ENCODE measurements at regions not wholly inside any gene's neighbourhood (a gene's known extent, or its start where the extent isn't known, plus 50 kb on each side); places are given as distances from the start of the nearest gene placed in this dataset.

DNA sequence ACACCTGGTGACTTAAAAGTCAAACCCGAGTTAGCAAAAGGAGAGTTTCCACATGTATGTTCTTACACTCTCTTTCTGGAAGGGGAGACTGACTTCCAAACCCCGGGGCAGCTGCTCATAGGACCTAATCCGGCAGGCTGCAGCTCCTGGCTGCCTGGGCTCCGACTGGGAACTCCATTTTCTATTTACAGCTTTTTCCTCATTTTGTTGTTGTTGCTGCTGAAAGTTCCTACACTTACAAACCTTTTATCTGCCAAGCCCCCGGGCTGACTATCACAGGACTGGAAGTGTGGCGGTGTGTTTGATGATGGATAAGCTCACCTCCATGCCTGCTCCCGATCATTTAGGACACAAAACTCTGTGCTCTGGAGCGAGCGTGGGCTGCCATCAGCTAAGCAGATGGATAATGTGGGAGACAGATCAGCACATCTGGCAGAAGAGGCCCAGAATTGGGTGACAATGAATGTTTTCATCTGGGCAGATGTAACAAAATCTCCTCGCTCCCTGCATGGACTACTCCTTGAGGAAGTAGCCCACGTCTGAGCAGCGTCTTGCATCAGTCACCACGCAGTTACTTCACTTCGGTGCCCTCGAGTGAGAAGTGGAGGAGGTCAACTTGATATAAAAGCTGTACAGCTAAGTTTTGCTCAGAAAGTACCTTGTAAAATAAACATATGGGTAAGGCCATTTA is 114.4 kb upstream of the COPS8 start:
- DNase-seq (ENCODE audit: low read depth in 2 of 2) = no peak

DNA sequence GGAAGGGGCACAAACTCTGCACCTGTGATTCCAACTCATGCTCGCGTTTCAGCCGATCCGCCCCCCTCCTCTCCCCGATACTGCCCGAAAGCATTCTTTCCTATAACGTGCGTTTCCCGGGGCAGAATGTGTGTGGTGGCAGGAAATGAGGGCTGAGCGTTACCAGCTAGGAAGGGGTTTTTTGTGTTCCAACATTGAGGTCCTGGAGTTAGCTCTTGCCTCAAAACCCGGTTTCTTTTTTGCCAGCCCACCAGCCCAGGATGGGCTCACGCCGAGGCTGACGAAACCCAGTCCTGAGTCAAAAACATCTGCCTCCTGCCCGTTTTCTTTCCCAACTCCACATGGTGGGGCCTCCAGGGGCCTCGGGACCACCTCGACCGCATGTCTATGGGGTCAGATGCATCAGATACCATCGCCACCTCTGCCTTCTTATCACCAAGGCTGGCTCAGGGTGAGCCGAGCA is 113.7 kb upstream of the COPS8 start:
- no peak for DNase-seq (ENCODE audit: low read depth in 2 of 2)

DNA sequence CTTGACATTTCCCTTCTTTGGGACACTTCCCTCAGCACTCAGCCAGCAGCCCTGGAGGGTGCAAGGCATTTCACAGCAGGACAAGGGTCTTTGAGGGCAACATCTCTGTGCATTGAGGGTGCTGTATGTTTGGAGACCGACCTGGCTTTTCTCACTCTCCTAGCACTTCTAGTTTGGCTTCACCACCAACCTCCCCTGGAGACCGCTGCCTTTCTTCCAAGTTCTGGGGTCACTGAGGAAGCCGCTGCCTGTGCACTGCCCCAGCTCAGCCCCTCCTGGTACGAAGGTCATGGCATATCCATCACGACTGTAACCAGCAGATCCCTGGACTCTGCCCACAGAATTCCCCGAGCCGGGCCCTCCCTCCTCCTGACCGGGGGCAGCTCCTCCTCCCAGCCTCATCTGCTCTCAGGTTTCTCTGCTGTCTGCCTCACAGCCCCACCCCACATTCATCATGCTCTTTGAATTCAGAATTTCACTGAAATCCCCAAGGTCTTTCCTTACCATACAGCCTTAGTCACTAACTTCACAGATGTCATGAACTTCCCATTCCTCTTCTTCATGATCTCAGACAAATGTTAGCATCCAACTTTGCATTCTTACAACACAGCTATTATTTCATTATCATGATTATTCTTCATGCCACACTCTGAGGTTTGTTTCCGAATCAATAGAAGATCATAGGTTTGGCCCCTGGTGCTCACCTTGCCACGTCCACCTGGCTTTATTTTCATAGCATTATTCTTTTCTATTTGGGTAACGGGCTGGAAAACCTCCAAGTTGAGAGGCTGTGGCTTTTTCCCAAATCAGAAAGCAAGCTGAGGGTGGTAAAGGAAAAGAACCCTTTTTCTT is 113.0 kb upstream of the COPS8 start:
- DNase-seq (ENCODE audit: low read depth in 2 of 2) = no peak

DNA sequence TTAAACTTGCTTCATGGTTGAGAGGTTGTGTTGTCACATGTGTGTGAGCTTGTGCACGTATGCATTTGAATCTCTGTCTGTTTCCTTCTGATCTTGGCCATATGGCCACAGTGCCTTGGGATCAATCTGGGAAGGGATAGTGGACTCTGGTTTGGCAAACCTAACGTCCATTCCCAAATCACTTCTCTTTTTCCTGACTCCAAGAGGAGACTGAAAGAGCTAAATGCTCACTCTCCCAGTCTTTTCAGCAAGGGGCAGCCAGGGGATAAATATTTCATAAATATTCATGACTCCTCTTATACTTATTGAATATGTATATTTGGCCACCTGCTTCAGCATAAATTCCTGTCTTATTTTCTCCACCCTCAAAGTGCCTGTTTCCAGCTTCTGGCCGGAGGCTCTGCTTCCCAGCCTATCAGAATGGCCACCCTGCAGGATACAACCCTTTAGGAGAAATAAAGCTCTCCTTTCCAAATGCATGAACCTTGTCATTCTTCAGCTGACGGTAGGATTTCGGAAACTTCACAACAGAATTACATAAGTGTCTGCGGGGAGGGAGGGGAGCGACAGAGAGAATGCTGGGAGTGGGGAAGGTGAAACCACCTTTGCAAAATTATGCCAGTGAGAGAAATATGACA is 112.2 kb upstream of the COPS8 start:
- no peak for DNase-seq (ENCODE audit: low read depth in 2 of 2)

DNA sequence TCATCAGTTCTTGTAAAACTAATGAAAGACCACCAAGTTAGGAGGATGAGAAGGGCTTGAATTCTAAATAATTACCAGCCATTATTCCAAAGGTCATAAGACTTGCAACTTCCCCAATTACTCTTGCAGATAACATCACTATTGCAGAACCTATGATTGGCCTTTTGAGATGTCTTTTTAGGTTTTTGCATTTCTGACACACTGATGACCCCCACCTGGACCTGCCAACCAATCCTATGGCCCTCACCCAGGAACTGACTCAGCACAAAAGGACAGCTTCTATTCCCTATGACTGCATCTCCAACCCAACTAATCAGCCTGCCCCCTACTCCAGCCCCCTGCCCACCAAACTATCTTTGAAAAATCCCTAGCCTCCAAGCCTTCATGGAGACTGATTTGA is 111.5 kb upstream of the COPS8 start:
- DNase-seq (ENCODE audit: low read depth in 2 of 2) = no peak

DNA sequence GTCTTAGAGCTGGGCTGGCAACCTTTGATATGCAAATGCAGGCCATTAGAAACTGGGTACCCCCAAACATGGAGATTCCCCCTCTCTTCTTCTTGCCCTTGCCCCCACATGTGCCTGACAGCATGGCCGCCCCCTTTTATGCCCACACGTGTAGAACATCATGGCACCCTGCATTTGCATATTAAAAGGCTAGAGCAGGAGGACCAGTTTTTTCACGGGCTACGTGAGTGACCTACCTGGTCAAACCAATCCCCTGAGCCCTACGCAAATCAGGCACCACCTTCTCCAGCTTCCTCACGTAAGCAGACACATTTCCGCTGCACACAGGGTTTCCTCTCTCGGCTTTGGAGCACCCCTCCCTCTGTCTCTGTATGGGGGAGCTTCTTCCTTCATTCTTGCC is 110.9 kb upstream of the COPS8 start:
- no peak for DNase-seq (ENCODE audit: low read depth in 2 of 2)

DNA sequence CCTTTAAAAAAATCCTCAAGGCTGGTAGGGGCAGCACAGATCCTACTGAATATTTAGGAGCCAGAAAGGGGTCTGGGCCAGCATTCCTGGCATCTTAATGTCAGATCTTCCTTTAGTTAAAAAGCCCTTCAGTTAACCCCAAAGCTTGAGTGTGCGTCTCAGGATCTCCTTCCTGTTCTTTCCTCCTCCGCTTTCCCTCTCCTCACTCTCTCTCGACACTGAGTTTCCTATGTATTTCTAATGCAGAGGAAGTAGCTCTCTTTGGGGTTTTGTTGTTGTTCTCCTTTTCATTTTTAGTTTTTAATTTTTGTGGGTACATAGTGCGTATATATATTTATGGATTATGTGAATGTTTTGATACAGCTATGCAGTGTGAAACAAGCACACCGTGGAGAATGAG is 109.9 kb upstream of the COPS8 start:
- DNase-seq (ENCODE audit: low read depth in 2 of 2) = no peak

DNA sequence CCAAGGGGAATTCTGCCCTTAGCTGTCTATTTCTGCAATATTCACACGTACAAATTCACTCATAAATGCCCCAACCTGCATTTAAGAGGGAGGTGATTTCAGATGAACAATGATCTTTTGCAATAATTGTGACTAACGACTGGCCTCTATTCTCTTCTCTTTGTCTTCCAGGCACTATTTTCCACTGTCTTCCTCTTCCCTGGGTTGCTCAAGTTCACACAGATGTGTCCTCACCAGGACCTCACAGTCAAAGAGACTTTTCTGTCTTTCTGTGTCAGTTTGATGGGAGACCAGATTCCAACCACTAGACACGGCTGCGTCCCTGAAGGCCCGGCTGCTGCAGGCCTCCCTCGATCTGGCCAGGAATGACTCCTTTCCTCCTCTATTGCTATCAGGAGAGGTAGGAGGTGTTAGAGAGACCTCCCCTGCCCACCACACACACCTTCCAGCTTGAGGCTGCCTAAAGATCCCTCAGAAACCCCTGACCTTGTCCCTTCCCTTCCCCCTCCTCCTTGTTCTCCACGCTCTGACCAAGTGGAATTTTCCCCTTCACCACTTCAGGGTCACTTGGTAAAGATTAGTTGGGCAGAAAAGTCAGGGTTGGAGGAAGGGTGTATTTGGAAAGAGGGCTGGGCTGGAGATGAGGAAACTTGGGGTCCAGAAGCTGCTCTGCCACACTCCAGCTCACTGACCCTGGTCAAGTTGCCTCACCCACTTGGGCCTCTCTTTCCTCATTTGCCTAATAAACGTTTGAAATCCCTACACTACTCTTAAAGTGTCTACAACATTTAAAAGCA is 109.2 kb upstream of the COPS8 start:
- DNase-seq (ENCODE audit: low read depth in 2 of 2) = no peak

DNA sequence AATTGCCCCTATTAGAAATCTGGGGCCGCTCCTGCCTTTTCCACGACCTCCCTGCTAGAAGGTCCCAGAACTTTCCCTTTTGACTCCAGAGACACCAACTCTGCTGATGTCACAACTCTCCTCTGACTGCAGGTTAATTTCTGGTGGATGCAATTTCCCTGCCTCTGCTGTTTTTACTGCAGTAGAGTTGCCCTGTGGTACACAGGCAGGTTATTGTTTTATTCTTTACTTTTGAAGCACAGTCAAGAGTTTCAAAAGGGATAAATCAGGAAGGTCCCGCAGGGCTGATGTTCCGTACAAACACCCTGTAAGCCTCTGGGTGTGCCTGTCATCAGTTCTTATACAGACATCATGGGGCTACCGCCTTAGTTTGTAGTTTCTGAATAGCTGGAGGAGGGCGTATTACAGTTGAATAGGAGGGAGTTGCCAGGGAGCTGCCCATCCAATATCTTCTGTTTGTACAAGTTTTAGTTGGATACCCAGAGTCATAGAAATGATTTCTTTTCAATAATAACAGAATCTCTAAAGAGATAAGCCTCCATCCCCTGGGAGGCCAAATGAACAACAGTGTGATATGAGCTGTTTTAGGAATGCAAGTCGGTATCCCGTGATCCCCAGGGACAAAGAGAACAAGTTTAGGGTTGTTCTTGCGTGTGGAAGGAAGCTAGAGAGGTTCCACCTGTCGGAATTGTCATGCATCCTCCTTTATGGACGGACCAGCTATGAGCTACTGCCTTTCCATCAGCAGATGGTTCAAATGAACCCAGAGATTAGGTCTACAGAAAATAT is 108.4 kb upstream of the COPS8 start:
- DNase-seq (ENCODE audit: low read depth in 2 of 2) = no peak

DNA sequence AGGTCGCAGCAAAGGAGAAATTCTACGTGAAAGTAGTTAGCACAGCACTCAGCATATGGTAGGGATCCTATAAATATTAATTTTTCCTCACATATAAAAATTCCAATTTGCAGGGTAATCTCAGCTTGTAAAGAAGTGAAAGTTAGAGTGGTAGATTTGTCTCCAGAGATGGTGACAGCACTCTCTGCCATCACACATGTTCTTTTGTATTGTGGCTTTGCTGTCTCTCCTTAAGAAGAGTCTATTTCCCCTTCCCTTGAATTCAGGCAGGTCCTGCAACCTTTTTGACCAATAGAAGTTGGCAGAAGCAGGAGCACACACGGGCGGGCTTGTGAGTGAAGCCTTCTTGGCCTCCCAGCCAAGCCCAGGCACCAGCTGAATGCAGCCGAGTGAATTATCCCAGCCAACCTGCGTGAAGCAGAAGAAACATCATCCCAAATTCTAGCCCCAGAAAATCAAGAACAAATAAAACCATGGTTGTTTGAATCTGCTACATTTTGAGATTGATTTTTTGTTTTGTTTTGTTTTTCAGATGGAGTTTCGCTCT is 107.8 kb upstream of the COPS8 start:
- DNase-seq (ENCODE audit: low read depth in 2 of 2) = no peak

DNA sequence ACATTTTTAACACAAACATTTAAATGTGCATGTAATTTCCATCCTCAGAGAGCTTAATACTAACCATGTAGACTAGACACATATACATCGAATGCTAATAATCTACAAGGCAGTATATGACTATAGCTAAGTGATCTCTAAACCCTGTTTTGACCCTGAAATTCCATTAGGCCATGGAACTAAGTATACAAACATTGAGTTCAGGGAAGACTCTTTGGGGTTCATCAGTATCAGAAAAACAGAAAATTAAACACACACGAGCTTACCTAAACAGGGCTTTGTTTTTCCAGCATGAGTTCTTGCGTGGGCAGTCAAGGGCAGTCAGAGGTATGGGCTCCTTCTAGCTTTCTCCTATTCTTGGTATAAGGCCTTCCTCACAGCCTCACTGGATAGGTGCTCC is 106.0 kb upstream of the COPS8 start:
- no peak for DNase-seq (ENCODE audit: low read depth in 2 of 2)

DNA sequence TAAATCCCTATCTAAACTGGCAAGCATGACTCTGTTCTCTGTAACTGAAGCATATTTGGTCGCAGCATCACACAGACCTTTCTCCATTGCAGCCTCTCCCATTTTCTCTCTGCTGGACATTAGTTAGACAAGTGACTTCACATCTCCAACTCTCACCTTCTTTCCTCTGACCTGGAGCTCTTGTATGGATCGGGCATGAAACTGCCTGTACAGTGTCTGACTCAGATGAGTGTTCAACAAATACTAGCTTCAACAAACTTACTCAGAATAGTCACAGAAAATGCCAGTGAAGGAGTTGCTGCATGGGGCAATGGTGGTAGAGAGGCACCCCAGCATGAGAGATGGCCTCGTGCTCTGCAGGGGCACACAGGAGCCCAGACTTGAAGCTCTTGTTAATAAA is 104.7 kb upstream of the COPS8 start:
- no peak for DNase-seq (ENCODE audit: low read depth in 2 of 2)

DNA sequence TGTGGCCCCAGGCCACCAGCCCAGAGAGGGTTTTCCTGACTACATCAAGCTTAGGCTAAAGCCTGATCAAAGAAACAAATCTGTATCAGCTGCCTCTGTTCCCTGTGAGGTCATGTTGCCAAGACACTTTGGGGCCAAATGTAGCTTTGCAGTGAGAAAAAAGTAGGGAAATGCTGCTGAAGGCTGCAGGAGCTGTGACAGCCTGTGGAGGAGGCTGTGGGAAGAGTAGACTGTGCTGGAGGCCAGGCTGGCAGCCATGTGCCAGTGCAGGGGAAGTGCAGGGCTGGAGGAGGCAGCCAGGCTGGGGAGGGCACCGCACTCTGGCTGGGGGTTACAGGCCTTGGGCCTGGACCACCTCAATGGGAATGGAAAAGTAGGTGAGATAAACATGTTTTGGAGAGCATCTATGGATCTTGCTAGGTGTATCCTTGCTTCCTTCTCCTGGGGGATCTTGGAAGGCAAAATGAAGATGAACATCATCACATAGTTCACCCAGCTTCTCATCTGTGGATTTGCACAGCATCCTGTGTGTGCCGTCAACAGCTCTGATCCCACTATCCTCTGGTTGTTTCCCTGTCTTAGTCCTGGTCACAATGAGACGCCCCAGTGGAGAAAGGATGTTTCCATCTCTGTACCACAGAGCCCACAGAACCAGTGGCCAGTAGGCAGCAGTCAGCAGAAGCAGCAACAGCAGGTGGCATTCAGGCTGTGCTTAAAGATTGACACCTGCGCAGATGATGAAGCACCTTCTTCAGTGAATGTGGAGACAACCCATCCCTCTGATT is 103.8 kb upstream of the COPS8 start:
- no peak for DNase-seq (ENCODE audit: low read depth in 2 of 2)

DNA sequence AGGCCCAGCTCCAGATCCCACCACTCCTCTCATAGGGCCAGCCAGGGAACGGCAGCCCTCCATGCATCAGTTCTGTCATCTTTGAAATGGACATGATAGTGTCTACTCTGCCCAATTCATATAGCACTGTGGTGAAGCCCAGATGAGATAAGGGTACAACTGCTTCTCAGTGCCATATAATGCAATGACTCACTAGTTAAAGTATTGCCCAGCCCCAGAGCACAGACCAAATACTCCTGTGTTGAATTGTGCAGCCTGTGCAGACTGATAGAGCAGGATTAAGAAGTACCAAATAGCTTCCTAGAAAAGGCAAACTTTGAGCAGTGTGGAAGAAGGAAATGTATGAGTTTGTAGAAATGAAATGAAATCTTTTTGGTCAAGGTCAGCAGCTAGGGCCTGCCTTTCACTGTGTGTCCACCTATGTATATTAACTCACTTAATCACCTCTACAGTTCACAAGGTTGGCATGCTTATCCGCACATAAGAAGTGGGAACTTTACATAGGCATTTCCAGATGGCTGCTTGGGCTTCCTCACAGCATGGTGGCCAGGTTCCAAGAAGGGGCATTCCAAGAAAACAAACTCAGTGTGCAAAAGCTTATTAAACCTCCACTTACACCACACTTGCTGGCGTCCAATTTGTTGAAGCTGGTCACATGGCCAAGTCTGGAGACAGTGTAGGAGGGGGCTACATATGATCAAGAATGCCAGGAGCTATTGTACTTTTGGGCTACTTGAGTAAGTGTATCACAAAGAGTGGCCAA is 102.8 kb upstream of the COPS8 start:
- DNase-seq (ENCODE audit: low read depth in 2 of 2) = no peak

DNA sequence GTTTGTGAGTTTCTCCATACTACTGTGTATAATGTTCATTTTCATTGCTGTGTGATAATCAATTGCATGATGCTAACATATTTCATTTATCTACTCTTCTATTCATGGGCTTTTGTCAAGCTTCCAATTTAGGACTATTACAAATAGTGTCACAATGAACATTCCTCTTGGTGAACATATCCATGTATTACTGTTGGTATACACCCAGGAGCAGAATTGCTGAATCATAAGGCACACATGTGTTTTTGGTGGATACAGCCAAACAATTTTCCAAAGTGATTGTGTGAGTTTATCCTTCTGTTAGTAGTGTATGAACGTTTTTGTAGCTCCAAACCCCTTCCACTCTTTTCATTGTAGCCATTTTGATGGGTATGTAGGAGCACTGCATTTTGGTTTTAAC is 101.6 kb upstream of the COPS8 start:
- no peak for DNase-seq (ENCODE audit: low read depth in 2 of 2)

DNA sequence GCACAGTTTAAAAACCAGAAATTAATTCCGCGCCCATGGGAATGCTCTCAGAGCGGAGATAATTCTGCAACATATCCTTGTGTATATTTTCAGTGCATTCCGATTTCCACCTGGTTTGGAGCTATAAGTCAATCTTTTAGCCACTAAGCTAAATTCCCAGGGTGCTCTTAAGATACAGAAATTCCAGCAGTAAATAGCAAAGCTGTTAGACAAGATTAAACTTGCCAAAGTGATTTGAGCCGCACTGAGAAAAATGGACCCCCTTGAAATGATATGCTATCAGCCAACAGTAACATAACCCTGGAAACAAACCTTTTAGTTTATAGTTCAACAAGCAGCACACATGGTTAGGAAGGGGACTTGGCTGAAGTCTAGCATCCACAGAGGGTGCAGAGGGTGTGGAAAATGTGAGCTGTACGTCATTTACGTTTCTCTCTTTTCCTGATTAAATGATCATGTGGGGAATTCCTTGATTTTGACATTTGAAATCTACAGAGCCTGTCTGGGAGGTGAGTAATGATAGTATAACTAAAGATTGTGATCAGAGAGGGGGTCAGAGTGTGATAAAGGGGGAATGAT is 99.8 kb upstream of the COPS8 start:
- no peak for DNase-seq (ENCODE audit: low read depth in 2 of 2)

DNA sequence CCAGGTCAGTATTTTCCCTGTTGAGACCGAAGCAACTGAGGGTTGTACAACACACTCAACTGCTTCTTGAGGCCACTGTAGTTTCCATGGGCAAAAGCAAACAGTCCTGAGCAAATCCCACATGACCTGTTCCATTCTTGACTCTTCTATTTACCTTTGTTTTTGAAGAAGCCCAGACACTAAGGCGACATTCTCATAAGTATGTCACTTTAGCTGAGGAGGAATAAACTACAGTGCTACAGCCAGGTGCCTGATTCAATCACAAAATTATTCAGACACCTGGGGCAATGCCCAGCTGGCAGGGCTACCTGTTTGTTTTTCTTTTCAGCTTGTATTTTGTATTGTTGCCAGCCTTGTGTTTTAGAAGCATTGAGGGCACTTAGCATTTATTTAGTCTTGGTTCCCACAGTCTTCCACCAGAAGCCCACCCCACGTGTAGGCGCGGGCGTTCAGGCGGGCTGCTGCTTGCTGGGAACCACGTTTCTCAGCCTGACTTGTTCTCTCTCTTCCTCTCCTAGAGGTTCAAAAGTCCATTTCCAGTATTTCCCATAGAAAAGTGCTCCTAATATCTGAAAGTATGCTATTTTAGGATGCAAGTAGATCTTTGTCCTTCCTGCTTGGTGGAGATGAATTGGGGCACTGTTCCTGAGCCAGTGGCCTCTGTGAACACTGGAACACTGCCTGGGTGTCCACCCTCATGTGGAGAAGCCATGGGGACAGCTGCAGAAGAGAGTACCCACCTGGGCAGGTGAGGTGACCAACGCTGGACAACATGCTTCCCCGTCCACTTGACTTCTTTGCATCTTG is 99.0 kb upstream of the COPS8 start:
- no peak for DNase-seq (ENCODE audit: low read depth in 2 of 2)

DNA sequence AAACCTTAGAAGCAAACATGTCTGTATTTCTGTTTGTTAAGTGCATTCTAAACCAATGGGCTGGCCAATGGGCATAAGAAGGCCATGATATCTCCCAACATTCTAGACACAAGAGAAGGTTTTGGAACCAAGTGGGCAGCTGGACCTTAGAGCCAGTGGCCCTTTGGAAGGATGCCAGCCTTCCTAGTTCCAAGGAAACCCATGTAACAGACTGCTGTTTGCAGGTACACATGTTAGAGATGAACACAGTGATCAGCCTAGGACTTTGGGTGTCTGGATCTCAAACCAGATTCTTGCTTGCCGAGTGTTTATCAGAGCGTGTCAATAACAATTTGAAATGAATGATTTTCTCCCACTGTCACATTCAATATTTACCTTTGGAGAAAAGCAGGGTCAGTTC is 97.5 kb upstream of the COPS8 start:
- DNase-seq (ENCODE audit: low read depth in 2 of 2) = no peak
